ENCODE measurements at regions not wholly inside any gene's neighbourhood (a gene's known extent, or its start where the extent isn't known, plus 50 kb on each side); places are given as distances from the start of the nearest gene placed in this dataset.
"Not testable (repeated sequence)": the region's sequence is repeated elsewhere in the genome, so short reads cannot be mapped to it uniquely, and the experiment has no call there.

GRCh38 chr15:79608066-79608864, 176.1 kb downstream of the MINAR1 start:
- no peak for DNase-seq

- no peak for DNase-seq
Observed at GRCh38 chr15:79609506-79609905, 177.4 kb downstream of the MINAR1 start.

- DNase-seq = no peak
Observed at GRCh38 chr15:79610021-79610420, 177.9 kb downstream of the MINAR1 start.

GRCh38 chr15:79615754-79616153, 183.6 kb downstream of the MINAR1 start:
- no peak for DNase-seq

- no peak for DNase-seq
Observed at GRCh38 chr15:79617071-79617470, 184.9 kb downstream of the MINAR1 start.

GRCh38 chr15:79620112-79620857, 188.1 kb downstream of the MINAR1 start:
- DNase-seq = no peak

GRCh38 chr15:79621805-79622204, 189.7 kb downstream of the MINAR1 start:
- DNase-seq = not testable (repeated sequence)

- DNase-seq = no peak
Observed at GRCh38 chr15:79623488-79623887, 191.4 kb downstream of the MINAR1 start.

GRCh38 chr15:79629687-79630086, 197.6 kb downstream of the MINAR1 start:
- no peak for DNase-seq

- DNase-seq = no peak
Observed at GRCh38 chr15:79632457-79632856, 200.3 kb downstream of the MINAR1 start.

- DNase-seq = no peak
Observed at GRCh38 chr15:79635149-79635771, 203.1 kb downstream of the MINAR1 start.

GRCh38 chr15:79635897-79636561, 203.9 kb downstream of the MINAR1 start:
- no peak for DNase-seq

- no peak for DNase-seq
Observed at GRCh38 chr15:79640206-79640605, 208.1 kb downstream of the MINAR1 start.

GRCh38 chr15:79641841-79642240, 209.7 kb downstream of the MINAR1 start:
- no peak for DNase-seq

- DNase-seq = no peak
Observed at GRCh38 chr15:79643393-79643792, 211.3 kb downstream of the MINAR1 start.

- no peak for DNase-seq
Observed at GRCh38 chr15:79644091-79644490, 212.0 kb downstream of the MINAR1 start.

- DNase-seq = not testable (repeated sequence)
Observed at GRCh38 chr15:79652972-79653371, 220.8 kb downstream of the MINAR1 start.

GRCh38 chr15:79653533-79653932, 221.4 kb downstream of the MINAR1 start:
- DNase-seq = no peak

- no peak for DNase-seq
Observed at GRCh38 chr15:79656151-79657000, 224.2 kb downstream of the MINAR1 start.

GRCh38 chr15:79657722-79658121, 225.6 kb downstream of the MINAR1 start:
- no peak for DNase-seq

GRCh38 chr15:79659691-79660090, 227.6 kb downstream of the MINAR1 start:
- no peak for DNase-seq

- DNase-seq = no peak
Observed at GRCh38 chr15:79661411-79661810, 229.3 kb downstream of the MINAR1 start.
